GM12892 (cell line): ENCODE measurements at regions not wholly inside any gene's neighbourhood (a gene's known extent, or its start where the extent isn't known, plus 50 kb on each side); places are given as distances from the start of the nearest gene placed in this dataset.

ENCODE experiments used
- POLR2A ChIP-seq: IDR thresholded peaks from 2 replicates; pipeline ENCODE4 v1.6.1; 2011; ENCODE audit warnings: low read depth, low read length, control low read depth
- POLR2AphosphoS5 ChIP-seq: IDR thresholded peaks from 2 replicates; pipeline ENCODE4 v1.6.1; 2011; ENCODE audit warnings: low read depth, low read length, control low read depth
- TAF1 ChIP-seq: IDR thresholded peaks from 2 replicates; pipeline ENCODE4 v1.6.1; 2011; ENCODE audit warnings: low read depth, mild to moderate bottlenecking, control low read depth, low read length, borderline replicate concordance

GRCh38 chr1:80893115-80893514, 907.6 kb upstream of the ADGRL2 start:
- TF ChIP-seq POLR2A, result no peak
- TF ChIP-seq TAF1, result no peak
- TF ChIP-seq POLR2AphosphoS5, result no peak
